Astrocyte (in vitro differentiated cells and primary cell): ENCODE measurements at regions not wholly inside any gene's neighbourhood (a gene's known extent, or its start where the extent isn't known, plus 50 kb on each side); places are given as distances from the start of the nearest gene placed in this dataset.

Experiments
- CTCF ChIP-seq: IDR thresholded peaks from 2 replicates; pipeline ENCODE4 v1.5.1; 2011; ENCODE audit warnings: low read depth, mild to moderate bottlenecking, inconsistent platforms, low read length, moderate library complexity; ENCODE audit not compliant: insufficient read depth
- EZH2 ChIP-seq: IDR thresholded peaks from 2 replicates; pipeline ENCODE4 v1.6.1; 2012; ENCODE audit warnings: mild to moderate bottlenecking, low read length, inconsistent platforms; ENCODE audit not compliant: insufficient read depth

DNA sequence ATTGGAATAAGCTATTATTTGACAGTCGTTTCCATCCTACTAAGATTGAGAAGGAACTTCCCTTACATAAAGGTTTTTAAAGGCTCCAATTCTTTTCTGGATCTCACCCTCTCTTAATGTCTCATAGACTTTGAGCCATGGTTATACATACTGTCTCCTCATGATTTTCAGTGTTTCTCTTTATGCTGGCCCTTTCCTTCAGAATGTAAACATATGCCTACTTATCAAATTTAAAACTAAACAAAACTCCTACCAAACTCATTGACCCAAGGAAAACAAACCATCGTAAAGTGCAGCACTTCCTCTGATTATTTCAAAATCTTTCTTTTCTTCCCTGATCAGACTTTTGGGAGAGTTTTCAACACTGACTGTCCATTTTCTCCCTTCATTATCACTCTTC is 163.4 kb upstream of the DPYD start:
- no peak for TF ChIP-seq CTCF
- no peak for TF ChIP-seq EZH2
